Astrocyte (in vitro differentiated cells and primary cell): ENCODE measurements at regions not wholly inside any gene's neighbourhood (a gene's known extent, or its start where the extent isn't known, plus 50 kb on each side); places are given as distances from the start of the nearest gene placed in this dataset.

Source experiments
- EZH2 ChIP-seq: IDR thresholded peaks from 2 replicates; pipeline ENCODE4 v1.6.1; 2012; ENCODE audit warnings: mild to moderate bottlenecking, low read length, inconsistent platforms; ENCODE audit not compliant: insufficient read depth
- TF ChIP-seq, protein P1 (sequence below): IDR thresholded peaks from 2 replicates; pipeline ENCODE4 v1.5.1; 2011; ENCODE audit warnings: low read depth, mild to moderate bottlenecking, inconsistent platforms, low read length, moderate library complexity; ENCODE audit not compliant: insufficient read depth

DNA sequence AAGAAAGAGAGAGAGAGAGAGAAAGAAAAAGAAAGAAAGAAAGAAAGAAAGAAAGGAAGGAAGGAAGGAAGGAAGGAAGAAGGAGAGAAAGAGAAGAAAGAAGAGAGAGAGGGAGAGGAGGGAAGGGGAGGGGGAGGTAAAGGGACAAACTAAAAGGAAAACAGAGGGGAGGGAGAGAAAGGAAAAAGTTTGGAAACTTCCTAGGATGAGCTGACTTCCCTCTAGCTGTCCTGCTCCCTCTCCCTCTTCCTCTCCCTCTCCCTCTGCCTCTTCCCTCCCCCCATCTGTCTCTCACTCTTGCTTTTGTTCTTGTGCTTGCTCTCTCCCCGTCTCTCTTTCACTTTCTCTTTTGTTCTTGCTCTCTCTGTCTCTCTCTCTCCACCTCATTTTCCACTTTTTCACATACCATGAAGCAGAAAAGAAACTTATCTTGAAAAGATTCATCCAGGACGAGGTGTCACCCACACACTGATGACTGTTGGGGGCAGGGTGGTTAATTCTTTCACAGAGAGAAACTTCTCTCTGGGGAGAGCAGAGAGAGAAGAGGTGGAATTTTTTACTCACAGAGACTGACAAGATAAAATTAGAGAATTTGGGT, 56.4 kb upstream of the DUSP22 start:
- TF ChIP-seq, protein P1, sequence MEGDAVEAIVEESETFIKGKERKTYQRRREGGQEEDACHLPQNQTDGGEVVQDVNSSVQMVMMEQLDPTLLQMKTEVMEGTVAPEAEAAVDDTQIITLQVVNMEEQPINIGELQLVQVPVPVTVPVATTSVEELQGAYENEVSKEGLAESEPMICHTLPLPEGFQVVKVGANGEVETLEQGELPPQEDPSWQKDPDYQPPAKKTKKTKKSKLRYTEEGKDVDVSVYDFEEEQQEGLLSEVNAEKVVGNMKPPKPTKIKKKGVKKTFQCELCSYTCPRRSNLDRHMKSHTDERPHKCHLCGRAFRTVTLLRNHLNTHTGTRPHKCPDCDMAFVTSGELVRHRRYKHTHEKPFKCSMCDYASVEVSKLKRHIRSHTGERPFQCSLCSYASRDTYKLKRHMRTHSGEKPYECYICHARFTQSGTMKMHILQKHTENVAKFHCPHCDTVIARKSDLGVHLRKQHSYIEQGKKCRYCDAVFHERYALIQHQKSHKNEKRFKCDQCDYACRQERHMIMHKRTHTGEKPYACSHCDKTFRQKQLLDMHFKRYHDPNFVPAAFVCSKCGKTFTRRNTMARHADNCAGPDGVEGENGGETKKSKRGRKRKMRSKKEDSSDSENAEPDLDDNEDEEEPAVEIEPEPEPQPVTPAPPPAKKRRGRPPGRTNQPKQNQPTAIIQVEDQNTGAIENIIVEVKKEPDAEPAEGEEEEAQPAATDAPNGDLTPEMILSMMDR, result no peak
- no peak for TF ChIP-seq EZH2
